ENCODE measurements at regions not wholly inside any gene's neighbourhood (a gene's known extent, or its start where the extent isn't known, plus 50 kb on each side); places are given as distances from the start of the nearest gene placed in this dataset.
A peak's percentile ranks its signal among the peaks of the same experiment; 100 is the strongest.

DNA sequence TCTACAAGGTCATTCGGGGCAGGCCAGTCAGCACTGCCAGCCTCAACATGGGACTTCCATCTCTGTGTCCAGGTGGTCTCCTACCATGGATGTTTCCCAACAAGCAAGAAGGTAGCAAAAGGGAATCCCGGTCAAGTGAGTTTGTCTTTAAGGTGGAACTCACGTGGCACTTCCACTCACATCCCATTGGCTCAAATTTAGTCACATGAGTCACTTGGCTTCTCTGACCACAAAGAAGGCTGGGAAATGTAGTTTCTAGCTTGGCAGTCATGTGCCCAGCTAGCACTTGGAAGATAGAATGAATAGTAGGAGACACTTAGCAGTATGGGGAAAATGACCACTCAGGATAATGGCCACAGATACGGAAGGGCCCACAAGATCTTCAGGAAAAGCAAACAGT is 106.6 kb downstream of the AIPL1 start:
- Histone ChIP-seq H3K9me3 (ENCODE audit: insufficient read depth in 2 of 2, low read depth in 1 of 2, low read length in 1 of 2) (no peaks in the 10 kb centered on the region), H2BK120ac (replicated peaks; ENCODE audit: low read depth, low read length) (no peak overlapping the region), H2AFZ (ENCODE audit: low read length) (peak overlapping the region; percentile 24; the same call in 1 of the 2 replicates), H4K20me1 (replicated peaks in 1 of 2; ENCODE audit: control insufficient read depth in 1 of 2, insufficient read depth in 2 of 2, low read length in 2 of 2) (no peaks in the 10 kb centered on the region), H3K4me3 (ENCODE audit: extremely low read depth in 1 of 4, insufficient read depth in 2 of 4, low read depth in 3 of 4, low read length in 4 of 4) (no peak overlapping the region), H4K91ac (replicated peaks; ENCODE audit: insufficient read length, low read length) (no peak overlapping the region), H2BK5ac (ENCODE audit: low read depth, low read length) (no peak overlapping the region), H2BK15ac (ENCODE audit: low read length) (no peak overlapping the region), H3K4ac (replicated peaks; ENCODE audit: insufficient read length, low read depth, low read length) (no peak overlapping the region), H3K14ac (ENCODE audit: insufficient read length) (no peak overlapping the region), H4K5ac (ENCODE audit: insufficient read length, low read depth, low read length) (no peak overlapping the region), H3K27me3 (replicated peaks in 1 of 4; ENCODE audit: control insufficient read depth in 3 of 4, extremely low read depth in 1 of 4, insufficient read depth in 3 of 4, low read length in 3 of 4) (no peaks in the 10 kb centered on the region; a peak in 2 of 7 replicates), H3K23me2 (ENCODE audit: low read depth, low read length) (peaks cover 1% of the 10 kb centered on the region; the same call in 1 of the 2 replicates), H2BK20ac (ENCODE audit: low read length) (no peak overlapping the region), H3K4me1 (replicated peaks in 1 of 4; ENCODE audit: control insufficient read depth in 3 of 4, insufficient read depth in 4 of 4, low read length in 3 of 4) (0 out of 7 replicates have a peak, but pooled peaks cover 0 to 3% (median 0%) of the 10 kb centered on the region in 4 experiments), H3K18ac (ENCODE audit: extremely low read depth, low read length) (no peak overlapping the region), H4K8ac (ENCODE audit: extremely low read depth, insufficient read depth, low read length) (no peak overlapping the region), H3K4me2 (ENCODE audit: insufficient read depth in 1 of 2, low read depth in 2 of 2, low read length in 2 of 2) (no peak overlapping the region), H3K36me3 (ENCODE audit: control insufficient read depth in 2 of 4, insufficient read depth in 4 of 4, low read length in 3 of 4) (no peaks in the 10 kb centered on the region), H3K9ac (replicated peaks in 1 of 4; ENCODE audit: extremely low read depth in 1 of 4, low read depth in 3 of 4, low read length in 3 of 4) (no peak overlapping the region), H3K79me1 (ENCODE audit: low read depth, low read length) (no peaks in the 10 kb centered on the region), H3K79me2 (ENCODE audit: control insufficient read depth in 1 of 2, insufficient read depth in 2 of 2, low read length in 2 of 2) (no peaks in the 10 kb centered on the region; a peak in 1 of 4 replicates), H2AK5ac (ENCODE audit: low read depth, low read length) (no peak overlapping the region), H3K23ac (ENCODE audit: insufficient read length) (no peak overlapping the region), H3K56ac (replicated peaks; ENCODE audit: insufficient read length, low read depth, low read length) (no peak overlapping the region), H3K27ac (ENCODE audit: low read depth, low read length) (no peak overlapping the region), H2BK12ac (ENCODE audit: low read depth, low read length) (no peak overlapping the region)
- WGBS, 2 experiments (ENCODE audit: extremely low coverage in 1 of 2, insufficient coverage in 1 of 2, insufficient read length in 1 of 2, insufficient replicate concordance in 2 of 2, low coverage in 1 of 2, low lambda C conversion rate in 2 of 2, missing lambda C conversion rate in 1 of 2), result 81% methylated on average over 4 of the region's 4 CpGs; no CpG with 5 or more reads in 1 of the 2 experiments
- POLR2A ChIA-PET (ENCODE audit: partially characterized antibody), result no interaction called here
- CTCF ChIA-PET (ENCODE audit: partially characterized antibody), result interaction anchor here (1.4 to 1.5 kb wide), 2 partner anchors 9 to 58 kb away, joined by 3 to 4 read pairs; no protein-coding TSS in a partner anchor
- DNase-seq (ENCODE audit: low read depth in 1 of 2, low spot score in 2 of 2) (no peak), FAIRE-seq (no peak)
- no peak for TF ChIP-seq BACH1 (IDR thresholded peaks at IDR 0.05; ENCODE audit: low read length)
- no peak for TF ChIP-seq ASH2L (IDR thresholded peaks at IDR 0.05; ENCODE audit: low read length)
- no peak for TF ChIP-seq CBX8 (IDR thresholded peaks at IDR 0.05; ENCODE audit: borderline replicate concordance, low read depth, low read length)
- TF ChIP-seq, protein P1, sequence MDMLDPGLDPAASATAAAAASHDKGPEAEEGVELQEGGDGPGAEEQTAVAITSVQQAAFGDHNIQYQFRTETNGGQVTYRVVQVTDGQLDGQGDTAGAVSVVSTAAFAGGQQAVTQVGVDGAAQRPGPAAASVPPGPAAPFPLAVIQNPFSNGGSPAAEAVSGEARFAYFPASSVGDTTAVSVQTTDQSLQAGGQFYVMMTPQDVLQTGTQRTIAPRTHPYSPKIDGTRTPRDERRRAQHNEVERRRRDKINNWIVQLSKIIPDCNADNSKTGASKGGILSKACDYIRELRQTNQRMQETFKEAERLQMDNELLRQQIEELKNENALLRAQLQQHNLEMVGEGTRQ (IDR thresholded peaks at IDR 0.05; ENCODE audit: low read length), result peak; percentile 84
- peak; percentile 32; the same call in 1 of the 2 replicates for TF ChIP-seq SIX5 (IDR thresholded peaks at IDR 0.05; ENCODE audit: low read depth, low read length)
- TF ChIP-seq NRF1 (IDR thresholded peaks at IDR 0.05; ENCODE audit: low read depth, low read length), result no peak
- TF ChIP-seq CREB1 (IDR thresholded peaks at IDR 0.05), result no peak
- TF ChIP-seq, protein P2, sequence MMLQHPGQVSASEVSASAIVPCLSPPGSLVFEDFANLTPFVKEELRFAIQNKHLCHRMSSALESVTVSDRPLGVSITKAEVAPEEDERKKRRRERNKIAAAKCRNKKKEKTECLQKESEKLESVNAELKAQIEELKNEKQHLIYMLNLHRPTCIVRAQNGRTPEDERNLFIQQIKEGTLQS (IDR thresholded peaks at IDR 0.05; ENCODE audit: insufficient read depth, low read depth, low read length), result peak; percentile 55; the same call in 1 of the 2 replicates
- no peak for TF ChIP-seq GTF2F1 (IDR thresholded peaks at IDR 0.05; ENCODE audit: borderline replicate concordance, low read depth, low read length)
- no peak for TF ChIP-seq CBX5 (IDR thresholded peaks at IDR 0.05; ENCODE audit: low read depth, low read length)
- TF ChIP-seq CHD1 (IDR thresholded peaks at IDR 0.05; ENCODE audit: low read depth, low read length), result no peak
- TF ChIP-seq RAD21 (IDR thresholded peaks at IDR 0.05 in 1 of 2, conservative IDR thresholded peaks at IDR 0.05 in 1 of 2; ENCODE audit: low read depth in 2 of 2, low read length in 2 of 2), result no peak
- no peak for TF ChIP-seq HDAC6 (IDR thresholded peaks at IDR 0.05; ENCODE audit: low read depth, low read length)

Measured in H1 (cell line).